Stimulated activated CD4-positive, alpha-beta T cell treated with anti-CD3 and anti-CD28 coated beads, Interleukin-2, amount 100 ng/mL, for 48 hours (primary cell): ENCODE measurements at regions not wholly inside any gene's neighbourhood (a gene's known extent, or its start where the extent isn't known, plus 50 kb on each side); places are given as distances from the start of the nearest gene placed in this dataset.
"Not testable (repeated sequence)": the region's sequence is repeated elsewhere in the genome, so short reads cannot be mapped to it uniquely, and the experiment has no call there.

Experiments
- DNase-seq, 2 donors: peaks; one replicate each; pipeline ENCODE4 v3.0.0-alpha.2; 2020

- DNase-seq: no peak
Measured at GRCh38 chr22:48631288-48631863, 1196.3 kb downstream of the BRD1 start.

- DNase-seq: no peak
Measured at GRCh38 chr22:48630848-48631247, 1196.8 kb downstream of the BRD1 start.

GRCh38 chr22:48630433-48630754 lies 1197.3 kb downstream of the BRD1 start:
- no peak for DNase-seq

GRCh38 chr22:48629631-48630432 lies 1197.8 kb downstream of the BRD1 start:
- DNase-seq: no peak

GRCh38 chr22:48628891-48629543 lies 1198.7 kb downstream of the BRD1 start:
- DNase-seq: no peak

- no peak for DNase-seq
Measured at GRCh38 chr22:48627966-48628365, 1199.7 kb downstream of the BRD1 start.

- DNase-seq: no peak
Measured at GRCh38 chr22:48627203-48627602, 1200.5 kb downstream of the BRD1 start.

GRCh38 chr22:48624401-48624800 lies 1203.3 kb downstream of the BRD1 start:
- no peak for DNase-seq

GRCh38 chr22:48622891-48623545 lies 1204.7 kb downstream of the BRD1 start:
- no peak for DNase-seq

- DNase-seq: no peak
Measured at GRCh38 chr22:48621085-48621484, 1206.6 kb downstream of the BRD1 start.

- DNase-seq: not testable (repeated sequence)
Measured at GRCh38 chr22:48620460-48620859, 1207.2 kb downstream of the BRD1 start.

GRCh38 chr22:48619721-48620120 lies 1208.0 kb downstream of the BRD1 start:
- no peak for DNase-seq

GRCh38 chr22:48618326-48618725 lies 1209.3 kb downstream of the BRD1 start:
- DNase-seq: no peak

GRCh38 chr22:48616656-48617055 lies 1211.0 kb downstream of the BRD1 start:
- DNase-seq: no peak

GRCh38 chr22:48615171-48616008 lies 1212.3 kb downstream of the BRD1 start:
- DNase-seq: no peak

GRCh38 chr22:48613566-48614200 lies 1214.0 kb downstream of the BRD1 start:
- DNase-seq: no peak

- DNase-seq: no peak
Measured at GRCh38 chr22:48612077-48612995, 1215.3 kb downstream of the BRD1 start.

- DNase-seq: no peak
Measured at GRCh38 chr22:48609279-48609865, 1218.3 kb downstream of the BRD1 start.

- DNase-seq: no peak
Measured at GRCh38 chr22:48607901-48608662, 1219.6 kb downstream of the BRD1 start.
